NOMO-1 (cell line): ENCODE measurements at regions not wholly inside any gene's neighbourhood (a gene's known extent, or its start where the extent isn't known, plus 50 kb on each side); places are given as distances from the start of the nearest gene placed in this dataset.
A peak's percentile ranks its signal among the peaks of the same experiment; 100 is the strongest.

Experiments used
- DNase-seq, 2 experiments: peaks; one replicate each; lab custom pipeline; 2025; ENCODE audit not compliant: unreplicated experiment in 2 of 2; lab: John Stamatoyannopoulos, UW

DNA sequence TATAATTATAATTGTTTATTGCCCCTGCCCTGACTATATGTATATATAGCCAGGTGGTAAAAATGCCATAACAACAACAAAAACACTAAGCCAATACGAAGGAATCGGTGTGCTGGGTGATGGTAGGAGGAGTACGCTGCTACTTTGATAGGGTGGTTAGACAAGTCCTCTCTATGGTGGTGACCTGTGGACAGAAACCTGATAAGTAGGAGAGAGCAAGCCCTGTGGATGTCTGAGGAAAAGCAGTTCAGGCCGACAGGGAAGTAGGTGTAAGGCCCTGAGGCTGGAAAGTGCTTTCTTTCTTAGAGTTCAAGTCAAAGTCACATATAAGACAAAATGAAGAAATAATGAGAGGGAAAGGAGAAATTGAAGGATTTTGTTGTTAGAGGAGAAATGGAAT lies 823.8 kb upstream of the CELF2 start:
- no peak for DNase-seq

DNA sequence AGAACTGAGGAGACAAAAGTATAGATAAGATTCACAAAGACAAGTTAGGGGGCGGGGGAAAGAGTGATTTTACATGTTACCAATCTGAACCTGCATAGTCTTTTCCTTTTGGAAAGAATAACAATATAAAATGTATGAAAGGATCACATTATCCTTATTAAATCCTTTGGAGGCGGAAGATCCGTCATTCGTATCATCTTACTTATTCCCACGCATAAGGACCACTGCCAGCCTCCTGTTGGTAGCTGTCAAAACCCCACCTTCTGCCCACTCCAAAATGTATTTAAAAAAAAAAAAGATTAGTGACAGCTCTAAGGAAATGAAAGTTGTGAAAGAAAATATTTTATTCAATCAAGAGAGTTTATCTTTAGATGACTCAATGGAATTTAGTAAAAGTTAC lies 821.0 kb upstream of the CELF2 start:
- no peak for DNase-seq

DNA sequence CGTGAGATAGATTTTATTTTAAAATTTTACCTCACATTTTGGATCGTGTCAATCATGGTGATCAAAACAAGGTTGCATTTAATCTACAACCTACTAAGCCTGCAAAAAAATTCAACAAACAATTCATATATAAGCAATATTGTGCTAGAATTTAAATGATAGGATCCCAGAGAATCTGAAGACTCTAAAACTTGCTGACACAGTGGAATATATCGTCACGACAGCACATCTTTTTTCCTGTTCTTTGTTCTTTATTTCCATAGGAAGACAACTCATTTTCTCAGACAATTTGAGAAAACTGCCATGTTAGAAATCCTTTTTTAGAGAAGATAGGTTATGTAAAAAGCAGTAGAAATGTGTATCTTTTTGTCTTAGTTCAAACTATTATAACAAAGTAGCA lies 820.2 kb upstream of the CELF2 start:
- DNase-seq, result no peak

DNA sequence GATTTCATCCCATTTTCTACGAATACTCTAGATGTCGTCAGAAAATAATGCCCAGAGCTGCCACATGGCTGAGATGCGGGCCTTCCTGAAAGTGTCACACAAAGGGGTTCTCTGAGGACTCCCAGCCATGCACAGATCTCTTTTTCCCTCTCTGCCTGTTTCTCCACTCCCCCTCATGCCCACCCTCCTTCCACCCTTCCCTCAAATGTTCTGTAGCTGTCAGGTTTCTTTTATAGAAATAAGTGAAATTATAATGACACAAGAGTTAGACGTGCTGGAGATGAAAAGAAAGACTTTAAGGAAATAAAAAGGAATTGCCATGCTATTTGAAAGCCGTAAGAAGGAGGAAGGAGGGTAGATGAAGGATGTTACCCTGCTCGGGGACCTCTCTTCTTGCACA lies 819.3 kb upstream of the CELF2 start:
- DNase-seq, result no peak

DNA sequence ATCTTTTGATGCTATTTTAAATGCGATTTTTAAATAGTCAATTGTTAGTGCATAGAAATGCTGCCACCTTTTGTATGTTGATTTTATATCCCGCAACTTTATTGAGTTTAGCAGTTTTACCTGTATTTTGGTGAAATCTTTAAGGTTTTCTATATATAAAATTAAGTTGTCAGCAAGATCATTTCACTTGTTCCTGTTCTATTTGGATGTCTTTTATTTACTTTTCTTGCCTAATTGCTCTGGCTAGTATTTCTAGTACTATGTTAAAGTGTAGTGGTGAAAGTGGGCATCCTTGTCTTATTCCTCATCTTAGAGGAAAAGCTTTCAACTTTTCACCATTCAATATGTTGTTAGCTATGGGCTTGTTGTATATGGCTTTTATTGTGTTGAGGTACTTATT lies 813.3 kb upstream of the CELF2 start:
- no peak for DNase-seq

DNA sequence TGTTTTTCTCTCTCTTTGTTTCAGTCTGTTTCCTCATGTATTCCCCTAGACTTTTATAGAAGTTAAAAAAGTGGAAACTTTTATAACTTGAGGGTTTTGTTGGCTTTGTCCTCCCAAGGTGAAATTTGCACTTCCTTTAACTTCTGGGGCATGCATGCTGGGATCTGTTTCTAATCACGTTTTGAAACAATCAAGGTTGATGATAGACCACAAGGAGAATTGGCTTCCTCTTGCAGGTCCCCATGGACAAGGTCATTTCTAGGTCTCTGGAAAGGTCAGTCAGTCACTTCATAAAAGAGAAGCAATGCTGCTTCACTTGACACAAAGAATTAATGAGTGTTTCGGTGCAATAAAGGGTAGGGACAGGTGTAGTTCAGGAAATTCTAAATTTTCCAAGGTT lies 811.8 kb upstream of the CELF2 start:
- DNase-seq, result no peak

DNA sequence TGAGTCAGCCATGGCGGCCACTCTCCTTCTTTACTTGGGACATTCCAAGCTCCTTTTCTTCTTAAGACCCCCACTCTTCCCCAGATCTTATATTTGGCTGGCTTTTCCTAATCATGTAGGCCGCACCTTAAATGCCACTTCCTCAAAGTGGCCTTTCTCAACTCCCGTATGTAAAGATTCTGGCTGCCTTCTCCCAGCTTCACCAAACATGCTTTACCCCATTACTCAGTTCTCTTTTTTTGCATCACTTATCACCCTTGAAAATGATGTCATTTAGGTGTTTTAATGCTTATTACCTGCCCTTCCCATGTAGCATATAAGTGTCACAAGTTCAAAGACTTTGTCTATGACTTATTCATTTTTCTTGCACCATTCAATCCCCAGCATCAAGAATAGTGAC lies 810.1 kb upstream of the CELF2 start:
- DNase-seq, result no peak

DNA sequence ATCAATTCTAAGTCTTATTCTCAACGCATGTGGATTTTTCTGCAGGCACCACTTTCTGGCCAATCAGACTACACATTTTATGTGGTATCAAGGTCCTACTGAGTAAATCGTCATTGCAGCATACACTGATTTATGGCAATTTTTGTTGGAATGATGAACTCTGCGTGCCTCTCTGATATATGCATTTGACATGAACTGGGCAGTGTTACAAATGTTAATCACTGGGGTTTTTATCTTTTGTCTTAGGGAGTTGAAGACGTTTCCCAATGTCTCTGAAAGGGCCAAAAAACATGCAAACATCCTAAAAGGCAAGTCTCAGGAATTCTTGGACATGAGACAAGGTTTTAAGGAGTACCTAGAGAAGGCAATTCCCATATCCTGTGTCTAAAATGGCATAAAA lies 809.5 kb upstream of the CELF2 start:
- DNase-seq, result no peak

DNA sequence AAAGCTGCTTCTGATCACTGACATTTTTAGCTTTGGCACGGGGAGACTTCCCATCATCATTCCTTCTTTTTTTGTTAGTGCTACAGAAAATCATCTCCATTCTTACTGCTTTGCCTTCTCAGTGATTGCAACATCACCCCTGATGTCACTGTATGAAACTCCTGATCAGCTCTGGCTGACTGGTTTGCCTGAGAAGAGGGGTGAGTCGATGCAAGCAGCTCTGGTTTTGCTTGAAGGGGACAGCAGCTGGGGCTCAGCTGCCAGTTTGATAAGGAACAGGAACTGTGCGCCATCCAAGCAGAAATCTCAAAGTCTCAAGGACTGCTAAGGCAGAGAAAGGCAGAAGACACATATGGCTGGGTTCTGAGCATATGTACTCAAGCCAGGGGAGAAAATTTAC lies 808.5 kb upstream of the CELF2 start:
- DNase-seq, result peak; percentile 30 to 38

DNA sequence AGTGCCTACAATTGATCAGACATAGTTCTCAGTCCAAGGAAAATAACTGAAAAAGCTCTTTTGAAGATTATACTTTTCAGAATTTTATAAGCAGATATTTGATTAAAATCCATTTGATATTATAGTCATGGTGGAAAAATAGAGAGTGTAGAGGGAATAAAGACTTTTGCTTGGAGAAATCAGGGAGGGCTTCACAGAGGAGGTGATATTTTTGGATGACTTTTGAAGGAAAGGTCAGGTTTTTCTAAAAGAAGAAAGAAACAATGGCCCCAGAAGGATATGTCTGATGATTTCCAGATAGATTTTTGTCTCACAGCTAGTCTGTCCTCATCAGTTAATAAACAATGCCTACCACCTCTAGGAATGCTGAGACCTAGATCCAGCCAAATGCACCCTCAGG lies 806.3 kb upstream of the CELF2 start:
- DNase-seq, result no peak

DNA sequence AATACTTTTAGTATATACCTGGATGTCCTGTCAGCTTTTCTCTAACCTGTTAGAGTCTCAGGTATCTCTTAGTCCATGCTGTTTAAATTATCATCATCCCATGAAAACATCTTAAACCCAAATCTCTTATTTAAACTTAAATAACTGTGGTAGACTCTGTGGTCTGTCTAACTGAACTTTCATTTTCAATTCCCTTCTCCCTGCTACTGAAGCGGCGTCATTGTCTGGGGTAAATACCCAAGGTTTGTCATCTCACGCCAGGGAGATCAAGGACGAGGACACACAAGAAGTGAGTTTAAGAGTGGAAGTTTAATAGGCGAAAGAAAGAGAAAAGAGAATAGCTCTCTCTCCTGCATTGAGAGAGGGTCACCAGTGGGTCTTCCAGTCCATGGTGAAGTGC lies 804.4 kb upstream of the CELF2 start:
- DNase-seq, result peak in 1 of 2 experiments; percentile 16

DNA sequence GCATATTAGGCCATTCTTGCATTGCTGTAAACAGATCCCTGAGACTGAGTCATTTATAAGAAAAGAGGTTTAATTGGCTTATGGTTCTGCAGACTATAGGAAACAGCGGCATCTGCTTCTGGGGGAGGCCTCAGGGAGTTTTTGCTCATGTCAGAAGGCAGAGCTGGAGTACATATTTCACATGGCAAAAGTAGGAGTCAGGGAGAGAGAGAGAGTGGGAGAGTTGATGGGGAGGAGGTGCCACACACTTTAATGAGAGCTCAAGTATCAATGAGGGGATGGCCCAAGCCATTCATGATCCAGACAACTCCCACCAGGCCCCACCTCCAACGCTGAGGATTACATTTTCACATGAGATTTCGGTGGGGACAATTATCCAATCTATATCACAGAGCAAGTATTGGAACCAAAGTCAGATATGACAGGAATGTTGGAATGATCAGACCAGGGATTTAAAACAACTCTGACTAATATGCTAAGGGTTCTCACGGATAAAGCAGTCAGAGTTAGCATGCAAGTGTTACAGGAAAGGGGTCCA lies 795.3 kb upstream of the CELF2 start:
- DNase-seq, result no peak

DNA sequence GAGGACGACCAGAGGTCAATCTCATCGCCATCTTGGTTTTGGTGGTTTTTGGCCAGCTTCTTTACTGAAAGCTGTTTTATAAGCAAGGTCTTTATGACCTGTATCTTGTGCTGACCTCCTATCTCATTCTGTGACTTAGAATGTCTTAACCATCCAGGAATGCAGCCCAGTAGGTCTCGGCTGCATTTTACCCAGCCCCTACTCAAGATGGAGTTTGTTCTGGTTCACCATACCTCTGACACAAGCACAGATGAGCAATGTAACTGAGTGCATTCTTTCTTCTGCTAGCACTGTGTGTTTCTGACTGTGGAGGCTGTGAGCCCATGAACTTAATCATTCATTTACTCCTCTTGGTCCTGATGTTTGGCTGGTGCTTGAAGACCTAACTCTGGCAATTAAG lies 794.5 kb upstream of the CELF2 start:
- no peak for DNase-seq

DNA sequence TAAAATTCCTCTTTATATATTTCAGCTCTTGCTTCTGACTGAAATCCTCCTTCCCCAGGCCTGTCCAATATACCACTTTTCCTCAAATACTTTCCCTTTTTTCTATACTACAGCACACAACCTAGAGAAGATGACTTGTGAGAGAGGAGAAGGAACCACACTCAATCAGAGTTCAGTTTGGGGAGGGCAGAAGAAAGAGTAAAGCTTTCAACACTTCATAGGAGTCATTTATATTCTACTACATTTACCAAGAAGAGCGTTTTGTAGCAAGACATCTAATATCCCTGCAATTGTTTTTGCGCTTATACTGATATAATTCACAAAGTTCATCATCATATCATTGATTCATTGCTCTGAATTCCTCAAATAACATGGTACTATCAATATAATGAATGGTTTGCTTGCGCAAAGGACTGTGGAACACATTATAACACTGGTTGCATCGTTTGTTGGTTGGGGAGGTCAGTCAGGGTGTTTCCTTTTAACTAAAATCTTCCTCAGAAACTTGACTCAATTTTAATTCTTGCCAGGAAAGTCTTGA lies 792.5 kb upstream of the CELF2 start:
- no peak for DNase-seq

DNA sequence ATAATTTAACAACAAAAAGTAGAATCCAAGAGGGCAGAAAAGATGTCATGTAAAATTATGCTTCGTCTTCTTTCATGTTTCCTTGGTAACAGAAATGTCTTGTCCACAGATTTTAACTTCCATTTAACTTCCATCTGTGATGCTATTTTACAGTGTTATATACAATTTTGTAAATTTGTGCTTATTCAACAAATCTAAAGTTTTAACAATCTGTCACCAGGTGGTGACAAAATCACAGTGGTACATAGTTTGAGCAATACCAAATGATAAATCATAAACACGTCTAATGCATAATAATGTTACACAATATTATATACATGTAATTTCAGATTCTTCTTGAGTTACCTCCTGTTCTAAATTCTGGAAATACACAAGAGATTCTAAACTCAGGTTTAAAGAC lies 784.4 kb upstream of the CELF2 start:
- DNase-seq, result peak in 1 of 2 experiments; percentile 24

DNA sequence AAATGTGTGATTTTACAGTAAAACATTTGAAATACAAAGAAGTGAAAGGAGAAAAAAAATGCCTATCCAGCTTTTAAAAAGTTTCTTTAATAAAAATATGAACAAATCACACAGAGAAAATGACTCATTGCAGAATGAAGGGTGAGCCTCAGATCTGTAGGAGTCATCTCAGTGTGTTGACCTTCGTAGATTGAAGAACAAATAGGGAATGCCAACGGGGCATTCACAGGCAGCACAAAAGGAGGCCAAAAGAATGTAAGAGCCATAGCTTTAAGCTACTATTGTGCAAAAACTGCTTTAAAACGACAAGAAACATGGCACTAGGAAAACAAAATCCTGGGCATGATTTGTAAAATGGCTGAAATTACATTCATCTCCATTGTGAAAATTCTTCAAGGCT lies 782.7 kb upstream of the CELF2 start:
- DNase-seq, result no peak

DNA sequence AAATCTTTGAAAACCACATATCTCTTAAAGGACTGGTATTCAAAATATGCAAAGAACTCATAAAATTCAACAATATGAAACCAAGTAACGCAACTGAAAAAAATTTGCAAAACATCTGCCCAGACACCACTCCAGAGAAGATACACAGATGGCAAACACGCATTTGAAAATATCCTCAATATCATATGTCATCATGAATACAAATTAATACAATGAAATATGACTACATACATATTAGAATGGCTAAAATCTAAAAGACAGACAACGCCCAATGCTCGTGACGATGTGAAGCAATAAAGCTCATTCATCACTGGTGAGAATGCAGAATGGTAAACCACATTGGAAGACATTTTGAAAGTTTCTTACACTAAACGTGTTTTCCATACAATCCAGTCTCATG lies 770.1 kb upstream of the CELF2 start:
- no peak for DNase-seq

DNA sequence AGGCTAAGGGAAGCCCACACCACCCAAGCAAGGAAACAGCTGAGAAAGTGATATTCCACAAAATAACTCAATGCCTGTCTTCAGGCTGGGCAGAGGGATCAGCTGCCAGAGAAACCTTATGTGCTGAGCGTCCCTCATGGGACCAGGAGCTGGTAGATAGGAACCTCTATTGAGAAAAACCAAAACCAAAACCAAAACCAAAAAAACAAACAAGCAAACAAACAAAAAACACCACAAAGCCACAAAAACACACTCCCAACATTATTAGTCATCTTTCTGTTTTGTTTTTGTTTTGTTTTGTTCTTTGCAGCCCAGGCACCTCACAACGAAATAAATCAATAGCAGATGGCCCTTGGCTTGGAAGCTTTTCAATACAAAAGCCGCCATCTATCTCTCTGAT lies 760.8 kb upstream of the CELF2 start:
- no peak for DNase-seq

DNA sequence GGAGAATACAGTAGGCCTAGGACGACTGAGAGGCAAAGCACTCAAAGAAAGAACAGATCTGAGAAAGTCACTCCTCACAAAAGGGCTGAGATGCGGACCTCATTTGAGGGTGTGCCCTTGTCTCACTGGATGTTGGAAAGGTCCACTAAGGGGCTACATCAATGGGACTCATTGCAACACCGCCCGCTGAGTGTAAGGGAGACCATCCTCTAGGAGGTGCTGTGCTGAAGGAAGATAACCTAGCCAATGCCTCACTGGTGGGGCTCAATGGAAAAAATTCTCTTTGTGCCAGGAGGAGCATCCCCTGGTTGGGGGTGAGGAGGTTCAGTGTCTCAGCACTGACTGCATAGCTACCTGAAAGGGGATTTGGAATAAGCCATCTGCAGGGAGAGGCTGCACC lies 758.7 kb upstream of the CELF2 start:
- DNase-seq, result no peak

DNA sequence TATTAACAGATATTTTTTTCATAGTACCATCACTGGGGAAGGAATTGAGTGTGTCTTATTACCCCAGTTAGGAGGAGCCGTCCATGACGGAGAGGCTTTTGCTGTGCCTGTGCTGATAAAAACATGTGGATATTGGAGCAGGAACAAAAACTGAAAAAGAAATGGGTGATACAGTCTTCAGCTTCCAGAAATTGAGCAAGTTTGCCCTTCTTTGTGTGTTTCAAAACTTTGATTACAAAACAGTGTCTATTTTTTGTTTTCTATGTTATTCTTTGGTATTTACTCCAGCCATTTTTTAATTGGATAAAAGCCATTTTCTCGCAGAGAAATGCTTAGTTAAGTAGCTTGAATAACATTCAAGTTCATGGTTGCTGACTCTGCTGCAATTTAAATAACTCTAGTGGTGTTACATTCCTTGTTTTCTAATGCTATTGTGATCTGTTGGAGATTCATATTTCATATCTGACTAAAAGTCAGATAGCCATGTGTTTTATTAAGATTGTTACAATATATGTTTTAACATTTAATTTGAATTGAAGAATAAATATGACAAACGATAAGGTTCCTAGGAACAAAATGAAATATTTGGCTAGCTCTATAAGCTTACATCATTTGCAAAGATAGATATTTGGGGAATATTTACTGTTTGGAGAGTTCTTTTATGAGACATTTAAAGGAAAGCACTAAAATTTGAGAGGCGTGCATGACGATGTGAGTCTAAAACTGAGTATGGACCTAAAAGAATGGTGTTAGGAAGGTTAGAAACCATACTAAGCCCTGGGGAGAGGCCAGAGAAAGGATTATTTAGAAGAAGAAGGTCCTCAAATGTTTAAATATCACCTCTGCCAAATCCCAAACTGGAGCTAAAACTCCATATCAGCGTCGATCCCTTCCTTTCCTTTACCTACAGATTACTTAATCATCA lies 747.3 kb upstream of the CELF2 start:
- no peak for DNase-seq

DNA sequence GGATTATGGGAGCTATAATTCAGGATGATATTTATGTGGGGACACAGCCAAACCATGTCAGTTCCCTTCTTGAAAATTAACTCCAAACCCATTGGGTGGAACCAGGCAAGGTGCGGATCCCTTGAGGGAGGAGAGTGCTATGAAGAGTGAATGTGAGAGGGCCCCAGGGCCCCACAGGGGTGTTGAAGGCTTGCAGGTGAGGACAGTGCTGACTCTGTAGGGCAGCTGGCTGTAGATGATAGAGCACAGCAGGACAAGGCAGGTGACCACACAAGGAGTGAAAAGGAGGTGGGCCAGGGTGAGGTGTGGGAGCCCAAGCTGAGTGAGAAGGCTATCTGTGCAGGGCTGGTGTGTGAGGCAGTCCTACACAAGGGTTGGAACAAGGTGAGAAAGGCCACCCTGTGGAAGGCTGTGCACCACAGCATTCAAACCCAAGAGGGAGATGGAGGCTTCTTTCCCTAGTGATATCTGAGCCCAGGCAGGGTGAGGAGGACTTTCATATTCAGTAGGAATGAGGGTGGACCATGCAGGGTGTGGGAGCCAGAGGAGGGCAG lies 746.0 kb upstream of the CELF2 start:
- no peak for DNase-seq

DNA sequence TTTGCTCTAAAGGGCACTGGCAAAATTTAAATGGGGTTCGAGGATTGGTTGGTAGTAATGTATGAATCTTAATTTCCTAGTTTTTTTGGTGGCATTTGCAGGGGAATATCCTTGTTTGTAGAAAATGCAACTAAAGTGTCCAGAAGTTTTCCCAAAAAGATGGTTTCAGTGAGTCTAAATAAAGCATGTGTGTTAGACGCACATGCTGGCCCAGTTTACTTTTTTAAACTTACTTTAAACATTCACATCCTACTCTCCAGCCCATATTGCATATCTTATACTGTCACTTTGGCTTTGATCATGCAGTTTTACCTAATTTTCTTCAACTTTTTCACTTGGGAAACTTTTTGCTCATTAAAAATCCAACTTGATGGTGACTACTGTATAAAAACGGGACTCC lies 744.0 kb upstream of the CELF2 start:
- DNase-seq, result no peak
